IMR-90 (cell line): ENCODE measurements at regions not wholly inside any gene's neighbourhood (a gene's known extent, or its start where the extent isn't known, plus 50 kb on each side); places are given as distances from the start of the nearest gene placed in this dataset.

Experiments
- ATAC-seq: fragments of 200-7000 bp; cut with Tn5 transposase; 2 replicates; pipeline ENCODE4 v1.9.1; 2020; ENCODE audit warnings: low read depth, mild to moderate bottlenecking, moderate library complexity
- BruUV-seq: library from RNA; stranded (reverse); fragments of 400-500 nt; replicated peaks from 2 replicates; lab custom pipeline; 2021; lab: Mats Ljungman, UMichigan
- CTCF ChIA-PET: fragments of 300-600 bp; formaldehyde crosslinking; extraction: SDS; loops from one replicate; lab custom pipeline; 2021; ENCODE audit warnings: antibody characterized with exemption; lab: Yijun Ruan, JAX
- POLR2A ChIA-PET: fragments of 300-600 bp; sonication (Branson Sonifier 250); formaldehyde crosslinking; loops from one replicate; lab custom pipeline; 2022; ENCODE audit warnings: antibody characterized with exemption; ENCODE audit not compliant: unreplicated experiment; lab: Charles Lee
- DNase-seq: peaks from one replicate; pipeline ENCODE4 v3.0.0; 2013
- H2AFZ ChIP-seq: replicated peaks from 2 replicates; pipeline ENCODE3; 2013; ENCODE audit warnings: low read length, mild to moderate bottlenecking; ENCODE audit not compliant: poor library complexity
- H2AK5ac ChIP-seq: 2 replicates; pipeline ENCODE4 v1.6.1; 2013; ENCODE audit warnings: low read depth, low read length, inconsistent platforms
- H2AK9ac ChIP-seq: replicated peaks from 2 replicates; pipeline ENCODE3; 2013; ENCODE audit warnings: mild to moderate bottlenecking, low read depth, low read length, moderate library complexity; ENCODE audit not compliant: poor library complexity
- H2BK120ac ChIP-seq: 2 replicates; pipeline ENCODE4 v1.6.1; 2013; ENCODE audit warnings: low read depth, low read length, inconsistent platforms
- H2BK15ac ChIP-seq: 3 replicates; pipeline ENCODE4 v1.6.1; 2013; ENCODE audit warnings: low read depth, low read length, inconsistent platforms
- H2BK20ac ChIP-seq: 2 replicates; pipeline ENCODE4 v1.6.1; 2013; ENCODE audit warnings: low read depth, mild to moderate bottlenecking, inconsistent platforms, low read length, moderate library complexity
- H2BK5ac ChIP-seq: 2 replicates; pipeline ENCODE4 v1.6.1; 2013; ENCODE audit warnings: mild to moderate bottlenecking, low read depth, low read length, inconsistent platforms; ENCODE audit not compliant: poor library complexity, severe bottlenecking
- H3K14ac ChIP-seq: replicated peaks from 2 replicates; pipeline ENCODE4 v1.6.1; 2013; ENCODE audit warnings: low read depth, low read length, inconsistent platforms
- H3K18ac ChIP-seq: 2 replicates; pipeline ENCODE4 v1.6.1; 2013; ENCODE audit warnings: low read depth, low read length, control low read depth
- H3K23ac ChIP-seq: 2 replicates; pipeline ENCODE4 v1.6.1; 2013; ENCODE audit warnings: low read depth, low read length, inconsistent platforms
- H3K27ac ChIP-seq: 2 replicates; pipeline ENCODE4 v1.5.1; 2013; ENCODE audit warnings: mild to moderate bottlenecking, control low read depth, low read length; ENCODE audit not compliant: insufficient read depth
- H3K27me3 ChIP-seq: 2 replicates; pipeline ENCODE4 v1.6.1; 2013; ENCODE audit warnings: low read length; ENCODE audit not compliant: control insufficient read depth, insufficient read depth
- H3K36me3 ChIP-seq: 2 replicates; pipeline ENCODE4 v1.6.1; 2013; ENCODE audit warnings: low read length, mixed read lengths; ENCODE audit not compliant: control insufficient read depth, insufficient read depth
- H3K4ac ChIP-seq: 2 replicates; pipeline ENCODE4 v1.6.1; 2013; ENCODE audit warnings: low read depth, low read length, inconsistent platforms
- H3K4me1 ChIP-seq: 2 replicates; pipeline ENCODE4 v1.6.1; 2013; ENCODE audit warnings: low read length, mixed read lengths; ENCODE audit not compliant: control insufficient read depth, insufficient read depth
- H3K4me2 ChIP-seq: 2 replicates; pipeline ENCODE4 v1.6.1; 2013; ENCODE audit warnings: low read depth, mild to moderate bottlenecking, control low read depth, low read length, moderate library complexity
- H3K4me3 ChIP-seq: 2 replicates; pipeline ENCODE4 v1.5.1; 2013; ENCODE audit warnings: low read depth, mild to moderate bottlenecking, control low read depth, low read length, moderate library complexity; ENCODE audit not compliant: insufficient read depth
- H3K56ac ChIP-seq: 2 replicates; pipeline ENCODE4 v1.6.1; 2013; ENCODE audit warnings: low read length, inconsistent platforms; ENCODE audit not compliant: insufficient read depth; ENCODE audit errors: extremely low read depth
- H3K79me1 ChIP-seq, 2 experiments: 2 replicates each; pipeline ENCODE4 v1.6.1; 2013; ENCODE audit warnings: low read length in 2 of 2, inconsistent platforms in 1 of 2, low read depth in 1 of 2
- H3K9ac ChIP-seq: 2 replicates; pipeline ENCODE4 v1.6.1; 2013; ENCODE audit warnings: low read depth, low read length, control low read depth
- H3K9me1 ChIP-seq: 2 replicates; pipeline ENCODE4 v1.6.1; 2013; ENCODE audit warnings: low read length, inconsistent platforms; ENCODE audit not compliant: insufficient read depth
- H3K9me3 ChIP-seq: 2 replicates; pipeline ENCODE4 v1.6.1; 2013; ENCODE audit warnings: low read length; ENCODE audit not compliant: control insufficient read depth, insufficient read depth
- H4K20me1 ChIP-seq: 2 replicates; pipeline ENCODE4 v1.6.1; 2013; ENCODE audit warnings: low read length, inconsistent platforms; ENCODE audit not compliant: insufficient read depth
- H4K5ac ChIP-seq: 2 replicates; pipeline ENCODE4 v1.6.1; 2013; ENCODE audit warnings: mild to moderate bottlenecking, low read depth, low read length, control low read depth
- H4K8ac ChIP-seq, 2 experiments: 2 replicates each; pipeline ENCODE4 v1.6.1; 2013; ENCODE audit warnings: low read depth in 2 of 2, low read length in 2 of 2, control low read depth in 1 of 2, inconsistent platforms in 1 of 2
- H4K91ac ChIP-seq: 2 replicates; pipeline ENCODE4 v1.6.1; 2013; ENCODE audit warnings: low read depth, low read length, inconsistent platforms; ENCODE audit not compliant: insufficient read depth
- CEBPB ChIP-seq: IDR thresholded peaks from 2 replicates; pipeline ENCODE4 v1.6.1; 2012; ENCODE audit warnings: low read depth, low read length, improper control_type of control experiment
- CHD1 ChIP-seq: IDR thresholded peaks from 2 replicates; pipeline ENCODE4 v1.6.1; 2012; ENCODE audit warnings: low read depth, low read length, improper control_type of control experiment
- ELK1 ChIP-seq: fragments of 150-350 bp; IDR thresholded peaks from 2 replicates; pipeline ENCODE4 v1.6.1; 2016; ENCODE audit warnings: low read depth, mild to moderate bottlenecking, low read length, moderate library complexity, borderline replicate concordance
- FOS ChIP-seq: fragments of 150-350 bp; IDR thresholded peaks from 2 replicates; pipeline ENCODE4 v1.6.1; 2016; ENCODE audit warnings: low read depth, low read length
- MAFK ChIP-seq: IDR thresholded peaks from 2 replicates; pipeline ENCODE4 v1.6.1; 2012; ENCODE audit warnings: low read depth, low read length, improper control_type of control experiment
- MAZ ChIP-seq: IDR thresholded peaks from 2 replicates; pipeline ENCODE4 v1.6.1; 2012; ENCODE audit warnings: low read depth, mild to moderate bottlenecking, low read length, improper control_type of control experiment, moderate library complexity, borderline replicate concordance
- MXI1 ChIP-seq: IDR thresholded peaks from 2 replicates; pipeline ENCODE4 v1.6.1; 2012; ENCODE audit warnings: low read depth, mild to moderate bottlenecking, low read length, moderate library complexity, borderline replicate concordance
- NFE2L2 ChIP-seq: fragments of 150-350 bp; IDR thresholded peaks from 2 replicates; pipeline ENCODE4 v1.6.1; 2016; ENCODE audit warnings: low read depth, mild to moderate bottlenecking, low read length
- POLR2A ChIP-seq: IDR thresholded peaks from 2 replicates; pipeline ENCODE4 v1.6.1; 2012; ENCODE audit warnings: mild to moderate bottlenecking, low read depth, low read length
- SMC3 ChIP-seq: fragments of 150-350 bp; IDR thresholded peaks from 2 replicates; pipeline ENCODE4 v1.6.1; 2016; ENCODE audit warnings: low read depth, mild to moderate bottlenecking, antibody characterized with exemption, low read length, moderate library complexity
- WGBS, 2 experiments: methylation state at CpG; one replicate each; pipeline versions ENCODE4 v1.1.5 to v1.1.7; 2013; ENCODE audit warnings: missing lambda C conversion rate in 2 of 2; ENCODE audit not compliant: insufficient read length in 1 of 2; ENCODE audit errors: extremely low coverage in 2 of 2; 5-methylcytosine and 5-hydroxymethylcytosine counted together
- dilution Hi-C: fragments of 300-500 bp; cut with HindIII; formaldehyde crosslinking; loops from one replicate; pipeline ENCODE4 v1.14.3; 2018; ENCODE audit warnings: low sequenced_read_pairs; ENCODE audit not compliant: unreplicated experiment
- in situ Hi-C: fragments of 300-500 bp; cut with MboI; formaldehyde crosslinking; loops from 3 replicates; pipeline ENCODE4 v1.14.3; 2019; ENCODE audit warnings: low sequenced_read_pairs, inconsistent platforms, mixed read lengths
- intact Hi-C: fragments of 100-400 bp; cut with micrococcal nuclease; formaldehyde crosslinking; loops from 2 replicates; pipeline ENCODE4 v1.10.0; 2022

GRCh38 chr1:38133304-38133703, 86.7 kb upstream of the POU3F1 start:
- Histone ChIP-seq H3K4me1 (peaks cover 2% of the 10 kb centered on the region; the same call in 1 of the 2 replicates), H2BK5ac (no peak overlapping the region), H3K9me1 (peaks cover 2% of the 10 kb centered on the region; the same call in 1 of the 2 replicates), H2BK15ac (no peak overlapping the region), H3K4me2 (no peak overlapping the region), H3K79me1 (no peaks in the 10 kb centered on the region), H2AFZ (no peak overlapping the region), H3K56ac (no peak overlapping the region), H4K5ac (no peak overlapping the region), H3K23ac (no peak overlapping the region), H3K14ac (no peak overlapping the region), H2AK9ac (no peak overlapping the region), H3K18ac (no peak overlapping the region), H3K4me3 (no peak overlapping the region), H3K36me3 (no peaks in the 10 kb centered on the region), H3K9ac (no peak overlapping the region), H3K27me3 (peaks cover 49% of the 10 kb centered on the region), H2BK20ac (no peak overlapping the region), H2BK120ac (no peak overlapping the region), H4K91ac (no peak overlapping the region), H4K20me1 (no peaks in the 10 kb centered on the region), H2AK5ac (no peak overlapping the region), H4K8ac (no peak overlapping the region), H3K9me3 (no peaks in the 10 kb centered on the region), H3K4ac (no peak overlapping the region), H3K27ac (no peak overlapping the region)
- dilution Hi-C loops: no loop called here
- BruUV-seq: no TSS peak
- 80% methylated on average over 1 of the region's 7 CpGs; no CpG with 5 or more reads in 1 of the 2 experiments for WGBS, 2 experiments
- TF ChIP-seq POLR2A (no peak), ELK1 (no peak), MAFK (no peak), MXI1 (no peak), CEBPB (no peak), SMC3 (no peak), NFE2L2 (no peak), FOS (no peak), CHD1 (no peak), MAZ (no peak)
- ChIA-PET POLR2A (no interaction called here), CTCF (no interaction called here)
- ATAC-seq: no peak
- intact Hi-C loops: no loop called here
- no peak for DNase-seq
- in situ Hi-C loops: no loop called here
